Effector memory CD8-positive, alpha-beta T cell (primary cell): ENCODE measurements at regions not wholly inside any gene's neighbourhood (a gene's known extent, or its start where the extent isn't known, plus 50 kb on each side); places are given as distances from the start of the nearest gene placed in this dataset.

Source experiments
- ATAC-seq: fragments of 150-1000 bp; cut with Tn5 transposase; replicated peaks from 2 replicates; pipeline ENCODE4 v1.10.0; 2021; ENCODE audit warnings: mild to moderate bottlenecking, moderate library complexity
- DNase-seq, 3 experiments: peaks; one replicate each; pipeline ENCODE4 v3.0.0; 2021
- H3K27ac Mint-ChIP-seq, 2 donors: one replicate each; pipeline ENCODE4 v1.8.0; 2022; ENCODE audit warnings: mild to moderate bottlenecking in 2 of 2, mixed read lengths in 2 of 2, moderate library complexity in 2 of 2
- H3K27me3 Mint-ChIP-seq, 2 donors: one replicate each; pipeline ENCODE4 v1.8.0; 2022; ENCODE audit warnings: mixed read lengths in 2 of 2
- H3K36me3 Mint-ChIP-seq: one replicate; pipeline ENCODE4 v1.8.0; 2022; ENCODE audit warnings: mild to moderate bottlenecking, moderate library complexity, mixed read lengths; ENCODE audit not compliant: insufficient read depth
- H3K4me1 Mint-ChIP-seq, 2 donors: one replicate each; pipeline ENCODE4 v1.8.0; 2022; ENCODE audit warnings: low read depth in 2 of 2, mixed read lengths in 2 of 2
- H3K4me3 Mint-ChIP-seq, 2 donors: one replicate each; pipeline ENCODE4 v1.8.0; 2022; ENCODE audit warnings: mild to moderate bottlenecking in 2 of 2, mixed read lengths in 2 of 2, moderate library complexity in 2 of 2
- H3K9me3 Mint-ChIP-seq, 2 donors: one replicate each; pipeline ENCODE4 v1.8.0; 2022; ENCODE audit warnings: mixed read lengths in 2 of 2

GRCh38 chr3:4928277-4928789 is 50.9 kb upstream of the BHLHE40 start:
- peak; percentile 56 for ATAC-seq
- H3K27ac Mint-ChIP-seq, result peak overlapping the region; percentile 4 to 58
- peaks cover 3 to 7% of the 10 kb centered on the region in 2 donors for H3K4me1 Mint-ChIP-seq
- H3K9me3 Mint-ChIP-seq, result no peaks in the 10 kb centered on the region
- H3K4me3 Mint-ChIP-seq, result no peak overlapping the region
- H3K27me3 Mint-ChIP-seq, result no peaks in the 10 kb centered on the region
- H3K36me3 Mint-ChIP-seq, result no peaks in the 10 kb centered on the region
- DNase-seq, result no peak
